Ishikawa (cell line): ENCODE measurements at regions not wholly inside any gene's neighbourhood (a gene's known extent, or its start where the extent isn't known, plus 50 kb on each side); places are given as distances from the start of the nearest gene placed in this dataset.

ENCODE experiments used
- CEBPB ChIP-seq: IDR thresholded peaks from 2 replicates; pipeline ENCODE4 v1.6.1; 2012
- CREB1 ChIP-seq: IDR thresholded peaks from 2 replicates; pipeline ENCODE4 v1.6.1; 2012; ENCODE audit warnings: low read depth
- EP300 ChIP-seq: IDR thresholded peaks from 2 replicates; pipeline ENCODE4 v1.6.1; 2012; ENCODE audit warnings: borderline replicate concordance
- REST ChIP-seq: IDR thresholded peaks from 2 replicates; pipeline ENCODE4 v1.6.1; 2012; ENCODE audit warnings: low read depth, mild to moderate bottlenecking
- TAF1 ChIP-seq: IDR thresholded peaks from 2 replicates; pipeline ENCODE4 v1.6.1; 2012; ENCODE audit warnings: low read depth, mild to moderate bottlenecking
- YY1 ChIP-seq: IDR thresholded peaks from 2 replicates; pipeline ENCODE4 v1.6.1; 2012; ENCODE audit warnings: low read depth

DNA sequence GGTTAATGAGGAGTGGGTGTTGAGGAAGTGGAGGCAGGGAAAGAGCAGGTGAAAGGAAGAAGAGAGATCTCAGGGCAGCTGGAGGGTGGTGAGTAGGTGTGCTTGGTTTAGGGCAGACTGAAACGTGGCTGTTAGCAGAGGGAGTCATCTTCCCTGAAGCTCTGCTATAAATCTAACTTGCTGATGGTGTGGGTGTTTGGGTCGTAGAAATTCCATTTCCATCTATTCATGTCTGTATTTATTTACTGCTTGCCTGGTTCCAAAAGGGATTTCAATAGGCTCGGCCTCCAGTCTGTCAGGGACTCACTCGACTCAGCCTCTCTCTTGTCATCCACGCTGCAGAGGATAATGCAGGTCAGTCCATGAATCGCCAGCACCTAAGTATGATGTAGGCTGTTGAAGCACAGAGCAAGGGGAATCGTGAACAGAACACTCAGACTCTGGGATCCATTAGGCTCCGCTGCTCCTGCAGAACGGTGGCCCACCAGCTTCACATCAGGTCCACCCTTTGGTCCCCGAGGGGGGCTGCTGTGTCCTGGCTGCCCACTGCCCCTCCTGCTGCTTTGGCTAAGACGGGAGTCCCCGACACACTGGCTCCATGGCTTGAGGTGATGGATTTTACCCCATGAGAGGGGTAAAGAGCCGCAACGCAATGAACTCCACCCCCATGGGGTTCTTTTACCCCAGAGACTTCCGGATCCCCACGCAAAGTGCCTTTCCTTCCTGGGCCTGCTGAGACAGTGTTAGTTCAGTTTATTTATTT is 156.2 kb downstream of the RHOU start:
- TF ChIP-seq TAF1 (no peak), EP300 (no peak), REST (no peak), CREB1 (no peak), YY1 (no peak), CEBPB (no peak)
